Stimulated activated CD8-positive, alpha-beta memory T cell treated with anti-CD3 and anti-CD28 coated beads, Interleukin-12 subunit alpha, Interleukin-12 subunit beta, amount 100 ng/mL, for 4 hours (primary cell): ENCODE measurements at regions not wholly inside any gene's neighbourhood (a gene's known extent, or its start where the extent isn't known, plus 50 kb on each side); places are given as distances from the start of the nearest gene placed in this dataset.

ENCODE experiments used
- DNase-seq: peaks from one replicate; pipeline ENCODE4 v3.0.0-alpha.2; 2020; ENCODE audit warnings: low read depth

GRCh38 chr7:155216475-155217272 lies 81.0 kb upstream of the INSIG1 start:
- no peak for DNase-seq

- DNase-seq = no peak
Observed at GRCh38 chr7:155217634-155218033, 80.0 kb upstream of the INSIG1 start.

GRCh38 chr7:155218276-155219153 lies 79.2 kb upstream of the INSIG1 start:
- no peak for DNase-seq

- DNase-seq = no peak
Observed at GRCh38 chr7:155219154-155219531, 78.5 kb upstream of the INSIG1 start.

GRCh38 chr7:155219947-155220769 lies 77.5 kb upstream of the INSIG1 start:
- DNase-seq = no peak

- no peak for DNase-seq
Observed at GRCh38 chr7:155220903-155221302, 76.8 kb upstream of the INSIG1 start.

GRCh38 chr7:155221547-155221946 lies 76.1 kb upstream of the INSIG1 start:
- DNase-seq = no peak

- no peak for DNase-seq
Observed at GRCh38 chr7:155222061-155222460, 75.6 kb upstream of the INSIG1 start.

GRCh38 chr7:155222573-155222972 lies 75.1 kb upstream of the INSIG1 start:
- no peak for DNase-seq

GRCh38 chr7:155223021-155223420 lies 74.7 kb upstream of the INSIG1 start:
- DNase-seq = no peak

GRCh38 chr7:155223503-155223902 lies 74.2 kb upstream of the INSIG1 start:
- DNase-seq = no peak

- DNase-seq = no peak
Observed at GRCh38 chr7:155224116-155224811, 73.4 kb upstream of the INSIG1 start.

- no peak for DNase-seq
Observed at GRCh38 chr7:155225095-155225494, 72.6 kb upstream of the INSIG1 start.

- no peak for DNase-seq
Observed at GRCh38 chr7:155225516-155225915, 72.2 kb upstream of the INSIG1 start.

GRCh38 chr7:155226261-155227003 lies 71.2 kb upstream of the INSIG1 start:
- DNase-seq = no peak

- no peak for DNase-seq
Observed at GRCh38 chr7:155227004-155227787, 70.5 kb upstream of the INSIG1 start.

GRCh38 chr7:155227788-155228458 lies 69.8 kb upstream of the INSIG1 start:
- no peak for DNase-seq

- no peak for DNase-seq
Observed at GRCh38 chr7:155228459-155228845, 69.2 kb upstream of the INSIG1 start.

- no peak for DNase-seq
Observed at GRCh38 chr7:155228894-155229293, 68.8 kb upstream of the INSIG1 start.
